ENCODE measurements at regions not wholly inside any gene's neighbourhood (a gene's known extent, or its start where the extent isn't known, plus 50 kb on each side); places are given as distances from the start of the nearest gene placed in this dataset.

GRCh38 chr4:106624671-106625070 is 256.1 kb upstream of the GIMD1 start:
- DNase-seq = no peak
- H3K4me3 Mint-ChIP-seq = no peak overlapping the region
- H3K4me1 Mint-ChIP-seq (ENCODE audit: low read depth in 2 of 2) = no peaks in the 10 kb centered on the region
- H3K27me3 Mint-ChIP-seq = no peaks in the 10 kb centered on the region
- H3K36me3 Mint-ChIP-seq (ENCODE audit: insufficient read depth) = no peaks in the 10 kb centered on the region
- no peak for ATAC-seq (replicated peaks)
- H3K27ac Mint-ChIP-seq = no peak overlapping the region
- H3K9me3 Mint-ChIP-seq = no peaks in the 10 kb centered on the region

- Mint-ChIP-seq H3K36me3 (ENCODE audit: insufficient read depth) (no peaks in the 10 kb centered on the region), H3K4me3 (no peak overlapping the region), H3K27ac (no peak overlapping the region), H3K27me3 (no peaks in the 10 kb centered on the region), H3K4me1 (ENCODE audit: low read depth in 2 of 2) (no peaks in the 10 kb centered on the region), H3K9me3 (no peaks in the 10 kb centered on the region)
- no peak for DNase-seq
- no peak for ATAC-seq (replicated peaks)
Observed at GRCh38 chr4:106618956-106619355, 250.4 kb upstream of the GIMD1 start.

- H3K27me3 Mint-ChIP-seq = no peaks in the 10 kb centered on the region
Observed at GRCh38 chr4:106615961-106616360, 247.4 kb upstream of the GIMD1 start.

GRCh38 chr4:106615410-106615945 is 246.9 kb upstream of the GIMD1 start:
- H3K9me3 Mint-ChIP-seq = peaks cover 0 to 2% of the 10 kb centered on the region in 2 donors
- no peak overlapping the region for H3K27ac Mint-ChIP-seq
- no peaks in the 10 kb centered on the region for H3K4me1 Mint-ChIP-seq (ENCODE audit: low read depth in 2 of 2)
- no peak for ATAC-seq (replicated peaks)
- no peak overlapping the region for H3K4me3 Mint-ChIP-seq
- no peaks in the 10 kb centered on the region for H3K36me3 Mint-ChIP-seq (ENCODE audit: insufficient read depth)
- no peaks in the 10 kb centered on the region for H3K27me3 Mint-ChIP-seq
- DNase-seq = no peak

More at GRCh38 chr4:106615961-106616360, 247.4 kb upstream of the GIMD1 start:
- Mint-ChIP-seq H3K4me1 (ENCODE audit: low read depth in 2 of 2) (no peaks in the 10 kb centered on the region), H3K9me3 (peaks cover 0 to under 1% of the 10 kb centered on the region in 2 donors), H3K27ac (no peak overlapping the region), H3K4me3 (no peak overlapping the region), H3K36me3 (ENCODE audit: insufficient read depth) (no peaks in the 10 kb centered on the region)
- DNase-seq = no peak
- no peak for ATAC-seq (replicated peaks)

GRCh38 chr4:106614441-106614840 is 245.9 kb upstream of the GIMD1 start:
- H3K4me3 Mint-ChIP-seq = no peak overlapping the region
- DNase-seq = no peak

GRCh38 chr4:106609917-106610316 is 241.3 kb upstream of the GIMD1 start:
- H3K36me3 Mint-ChIP-seq (ENCODE audit: insufficient read depth) = no peaks in the 10 kb centered on the region
- no peaks in the 10 kb centered on the region for H3K27me3 Mint-ChIP-seq
- H3K9me3 Mint-ChIP-seq = peaks cover 0 to 2% of the 10 kb centered on the region in 2 donors
- ATAC-seq (replicated peaks) (no peak), DNase-seq (no peak)
- no peak overlapping the region for H3K27ac Mint-ChIP-seq
- no peaks in the 10 kb centered on the region for H3K4me1 Mint-ChIP-seq (ENCODE audit: low read depth in 2 of 2)
- H3K4me3 Mint-ChIP-seq = no peak overlapping the region

More at GRCh38 chr4:106614441-106614840, 245.9 kb upstream of the GIMD1 start:
- peaks cover 0 to 2% of the 10 kb centered on the region in 2 donors for H3K9me3 Mint-ChIP-seq
- no peaks in the 10 kb centered on the region for H3K27me3 Mint-ChIP-seq
- ATAC-seq (replicated peaks) = no peak
- H3K27ac Mint-ChIP-seq = no peak overlapping the region
- H3K4me1 Mint-ChIP-seq (ENCODE audit: low read depth in 2 of 2) = no peaks in the 10 kb centered on the region
- H3K36me3 Mint-ChIP-seq (ENCODE audit: insufficient read depth) = no peaks in the 10 kb centered on the region

- Mint-ChIP-seq H3K36me3 (ENCODE audit: insufficient read depth) (no peaks in the 10 kb centered on the region), H3K27me3 (no peaks in the 10 kb centered on the region), H3K4me1 (ENCODE audit: low read depth in 2 of 2) (no peaks in the 10 kb centered on the region), H3K27ac (no peak overlapping the region), H3K4me3 (no peak overlapping the region), H3K9me3 (peaks cover 0 to 2% of the 10 kb centered on the region in 2 donors)
- DNase-seq (no peak), ATAC-seq (replicated peaks) (no peak)
Observed at GRCh38 chr4:106607558-106607957, 239.0 kb upstream of the GIMD1 start.

GRCh38 chr4:106604319-106605051 is 235.9 kb upstream of the GIMD1 start:
- no peak for ATAC-seq (replicated peaks)
- no peaks in the 10 kb centered on the region for H3K9me3 Mint-ChIP-seq

GRCh38 chr4:106603471-106603870 is 234.9 kb upstream of the GIMD1 start:
- DNase-seq (no peak), ATAC-seq (replicated peaks) (no peak)
- H3K27me3 Mint-ChIP-seq = no peaks in the 10 kb centered on the region
- H3K4me3 Mint-ChIP-seq = no peak overlapping the region
- no peaks in the 10 kb centered on the region for H3K9me3 Mint-ChIP-seq
- H3K4me1 Mint-ChIP-seq (ENCODE audit: low read depth in 2 of 2) = no peaks in the 10 kb centered on the region
- no peak overlapping the region for H3K27ac Mint-ChIP-seq
- no peaks in the 10 kb centered on the region for H3K36me3 Mint-ChIP-seq (ENCODE audit: insufficient read depth)

More at GRCh38 chr4:106604319-106605051, 235.9 kb upstream of the GIMD1 start:
- no peaks in the 10 kb centered on the region for H3K36me3 Mint-ChIP-seq (ENCODE audit: insufficient read depth)
- H3K4me3 Mint-ChIP-seq = no peak overlapping the region
- H3K4me1 Mint-ChIP-seq (ENCODE audit: low read depth in 2 of 2) = no peaks in the 10 kb centered on the region
- H3K27ac Mint-ChIP-seq = no peak overlapping the region
- no peak for DNase-seq
- no peaks in the 10 kb centered on the region for H3K27me3 Mint-ChIP-seq

GRCh38 chr4:106602711-106603110 is 234.1 kb upstream of the GIMD1 start:
- Mint-ChIP-seq H3K9me3 (no peaks in the 10 kb centered on the region), H3K4me3 (no peak overlapping the region), H3K27me3 (no peaks in the 10 kb centered on the region), H3K27ac (no peak overlapping the region), H3K4me1 (ENCODE audit: low read depth in 2 of 2) (no peaks in the 10 kb centered on the region), H3K36me3 (ENCODE audit: insufficient read depth) (no peaks in the 10 kb centered on the region)
- no peak for DNase-seq
- no peak for ATAC-seq (replicated peaks)

- ATAC-seq (replicated peaks) (no peak), DNase-seq (no peak)
- H3K4me1 Mint-ChIP-seq (ENCODE audit: low read depth in 2 of 2) = no peaks in the 10 kb centered on the region
- no peak overlapping the region for H3K27ac Mint-ChIP-seq
- no peaks in the 10 kb centered on the region for H3K27me3 Mint-ChIP-seq
- H3K36me3 Mint-ChIP-seq (ENCODE audit: insufficient read depth) = no peaks in the 10 kb centered on the region
- H3K4me3 Mint-ChIP-seq = no peak overlapping the region
- no peaks in the 10 kb centered on the region for H3K9me3 Mint-ChIP-seq
Observed at GRCh38 chr4:106601519-106601918, 232.9 kb upstream of the GIMD1 start.

- DNase-seq (no peak), ATAC-seq (replicated peaks) (no peak)
- Mint-ChIP-seq H3K27me3 (no peaks in the 10 kb centered on the region), H3K36me3 (ENCODE audit: insufficient read depth) (no peaks in the 10 kb centered on the region), H3K4me3 (no peak overlapping the region), H3K9me3 (peaks cover 2 to 11% of the 10 kb centered on the region in 2 donors), H3K27ac (no peak overlapping the region), H3K4me1 (ENCODE audit: low read depth in 2 of 2) (no peaks in the 10 kb centered on the region)
Observed at GRCh38 chr4:106595906-106596305, 227.3 kb upstream of the GIMD1 start.

GRCh38 chr4:106594291-106594952 is 225.8 kb upstream of the GIMD1 start:
- Mint-ChIP-seq H3K27me3 (no peaks in the 10 kb centered on the region), H3K36me3 (ENCODE audit: insufficient read depth) (no peaks in the 10 kb centered on the region), H3K27ac (no peak overlapping the region), H3K4me3 (no peak overlapping the region), H3K4me1 (ENCODE audit: low read depth in 2 of 2) (no peaks in the 10 kb centered on the region), H3K9me3 (peaks cover 2 to 11% of the 10 kb centered on the region in 2 donors)
- no peak for ATAC-seq (replicated peaks)
- DNase-seq = no peak

GRCh38 chr4:106588891-106589290 is 220.3 kb upstream of the GIMD1 start:
- H3K27ac Mint-ChIP-seq = no peak overlapping the region
- ATAC-seq (replicated peaks) = no peak
- no peak for DNase-seq
- peaks cover 2 to 8% of the 10 kb centered on the region in 2 donors for H3K9me3 Mint-ChIP-seq
- H3K4me3 Mint-ChIP-seq = no peak overlapping the region
- no peaks in the 10 kb centered on the region for H3K4me1 Mint-ChIP-seq (ENCODE audit: low read depth in 2 of 2)
- no peaks in the 10 kb centered on the region for H3K36me3 Mint-ChIP-seq (ENCODE audit: insufficient read depth)
- no peaks in the 10 kb centered on the region for H3K27me3 Mint-ChIP-seq

Measured in effector memory CD8-positive, alpha-beta T cell (primary cell).